WTC11 (cell line): ENCODE measurements at regions not wholly inside any gene's neighbourhood (a gene's known extent, or its start where the extent isn't known, plus 50 kb on each side); places are given as distances from the start of the nearest gene placed in this dataset.

Source experiments
- ATF3 ChIP-seq: sonication (generic); formaldehyde crosslinking; conservative IDR thresholded peaks from 2 replicates; pipeline ENCODE4 v1.8.1; 2022; ENCODE audit warnings: mild to moderate bottlenecking, missing genetic modification reagents
- CBFB ChIP-seq: sonication (generic); formaldehyde crosslinking; IDR thresholded peaks from 2 replicates; pipeline ENCODE4 v1.8.1; 2022; ENCODE audit warnings: mild to moderate bottlenecking, low read depth, missing genetic modification reagents
- CTCF ChIP-seq: fragments of 200-600 bp; IDR thresholded peaks from 2 replicates; pipeline ENCODE4 v1.8.0; 2022; ENCODE audit warnings: antibody characterized with exemption
- ELF4 ChIP-seq: sonication (generic); formaldehyde crosslinking; IDR thresholded peaks from 2 replicates; pipeline ENCODE4 v1.8.1; 2022; ENCODE audit warnings: low read depth, mild to moderate bottlenecking, moderate library complexity, missing genetic modification reagents
- FOXJ3 ChIP-seq: sonication (generic); formaldehyde crosslinking; IDR thresholded peaks from 2 replicates; pipeline ENCODE4 v1.9.0; 2021; ENCODE audit warnings: missing genetic modification reagents, mild to moderate bottlenecking, borderline replicate concordance
- JUN ChIP-seq: sonication (generic); formaldehyde crosslinking; IDR thresholded peaks from 2 replicates; pipeline ENCODE4 v1.8.0; 2023; ENCODE audit warnings: mild to moderate bottlenecking, missing genetic modification reagents
- MAX ChIP-seq: sonication (generic); formaldehyde crosslinking; IDR thresholded peaks from 2 replicates; pipeline ENCODE4 v1.8.0; 2022; ENCODE audit warnings: mild to moderate bottlenecking, missing genetic modification reagents
- NFE2L1 ChIP-seq: sonication (generic); formaldehyde crosslinking; IDR thresholded peaks from 2 replicates; pipeline ENCODE4 v1.8.1; 2023; ENCODE audit warnings: missing genetic modification reagents
- NFYB ChIP-seq: sonication (generic); formaldehyde crosslinking; conservative IDR thresholded peaks from 2 replicates; pipeline ENCODE4 v1.8.0; 2022; ENCODE audit warnings: low read depth, missing genetic modification reagents
- NR2C2 ChIP-seq: sonication (generic); formaldehyde crosslinking; IDR thresholded peaks from 2 replicates; pipeline ENCODE4 v1.8.0; 2022; ENCODE audit warnings: mild to moderate bottlenecking, missing genetic modification reagents
- NR3C1 ChIP-seq: sonication (generic); formaldehyde crosslinking; conservative IDR thresholded peaks from 2 replicates; pipeline ENCODE4 v1.8.1; 2023; ENCODE audit warnings: low read depth, mild to moderate bottlenecking, missing genetic modification reagents
- TCF7 ChIP-seq: sonication (generic); formaldehyde crosslinking; IDR thresholded peaks from 2 replicates; pipeline ENCODE4 v1.8.0; 2022; ENCODE audit warnings: mild to moderate bottlenecking, low read depth, missing genetic modification reagents, moderate library complexity
- TEAD4 ChIP-seq: sonication (generic); formaldehyde crosslinking; IDR thresholded peaks from 2 replicates; pipeline ENCODE4 v1.8.0; 2022; ENCODE audit warnings: mild to moderate bottlenecking, missing genetic modification reagents
- ZNF396 ChIP-seq: fragments of 250-450 bp; sonication (Bioruptor Pico); IDR thresholded peaks from 2 replicates; pipeline ENCODE4 v1.8.0; 2021; ENCODE audit warnings: mild to moderate bottlenecking, moderate library complexity, borderline replicate concordance

GRCh38 chr2:56892382-56892781 is 708.6 kb downstream of the CCDC85A start:
- no peak for TF ChIP-seq NFYB (CRISPR knock-in tag)
- TF ChIP-seq TEAD4 (CRISPR knock-in tag), result no peak
- no peak for TF ChIP-seq ZNF396 (CRISPR knock-in tag)
- no peak for TF ChIP-seq CBFB (CRISPR knock-in tag)
- no peak for TF ChIP-seq CTCF
- no peak for TF ChIP-seq MAX (CRISPR knock-in tag)
- TF ChIP-seq JUN (CRISPR knock-in tag), result no peak
- no peak for TF ChIP-seq ELF4 (CRISPR knock-in tag)
- TF ChIP-seq ATF3, result no peak
- TF ChIP-seq TCF7 (CRISPR knock-in tag), result no peak
- no peak for TF ChIP-seq NR3C1 (CRISPR knock-in tag)
- no peak for TF ChIP-seq NFE2L1 (CRISPR knock-in tag)
- no peak for TF ChIP-seq FOXJ3 (CRISPR knock-in tag)
- TF ChIP-seq NR2C2, result no peak
